GM04503 (cell line): ENCODE measurements at regions not wholly inside any gene's neighbourhood (a gene's known extent, or its start where the extent isn't known, plus 50 kb on each side); places are given as distances from the start of the nearest gene placed in this dataset.

ENCODE experiments used
- DNase-seq: peaks from one replicate; pipeline ENCODE4 v3.0.0-alpha.2; 2012; ENCODE audit warnings: low read depth

DNA sequence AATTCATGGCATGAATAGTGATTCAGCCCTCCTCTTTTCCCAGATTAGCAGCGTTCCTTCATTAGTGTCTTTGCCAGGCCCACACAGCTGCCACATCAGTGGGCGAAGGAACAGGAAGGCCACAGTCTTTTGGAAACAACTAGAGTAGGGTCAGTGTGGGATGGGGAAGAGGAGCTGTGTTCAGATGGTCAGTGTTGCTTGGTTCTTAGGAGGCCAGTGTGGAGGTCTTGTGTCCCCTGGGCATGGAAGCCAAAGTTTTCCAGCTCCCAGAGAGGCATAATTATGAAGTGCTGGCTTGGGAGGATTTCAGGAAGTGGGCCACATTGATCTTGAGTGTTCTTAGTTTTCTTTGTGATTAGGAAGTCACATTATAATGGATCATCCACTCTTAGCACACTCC lies 269.6 kb downstream of the PSAT1 start:
- no peak for DNase-seq

DNA sequence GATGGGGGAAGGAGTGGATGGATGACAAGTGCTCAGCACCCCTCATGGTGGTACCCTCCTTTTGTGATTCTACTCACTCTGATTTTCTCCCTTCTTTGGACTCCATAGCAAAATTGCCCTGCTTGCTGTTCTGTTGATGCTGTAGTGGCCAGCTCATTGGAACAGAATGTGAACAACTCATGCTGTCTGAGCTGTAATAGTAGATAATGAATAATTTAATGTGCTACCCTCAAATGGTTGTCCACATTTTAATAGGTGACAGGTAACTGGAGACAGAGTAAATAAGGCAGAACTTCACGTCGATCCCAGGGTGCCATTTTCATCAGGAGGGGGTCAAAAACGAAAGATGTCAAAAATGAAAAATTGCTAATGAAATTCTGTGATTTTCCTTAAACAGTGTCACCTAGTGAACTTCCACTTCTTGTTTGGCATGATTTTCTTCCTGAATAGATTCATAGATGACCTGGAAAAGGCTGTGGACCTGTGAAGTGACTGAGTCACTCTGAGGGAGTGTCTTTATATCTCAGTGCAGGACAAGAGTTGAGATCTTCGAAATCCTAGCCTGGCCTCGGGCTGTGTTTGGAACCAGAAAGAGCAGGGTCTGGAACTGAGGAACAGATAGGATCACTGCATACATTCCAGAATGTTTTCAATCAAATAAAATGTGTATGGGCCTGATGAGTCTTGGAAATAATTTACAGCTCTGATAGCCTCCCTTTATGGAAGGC lies 270.2 kb downstream of the PSAT1 start:
- no peak for DNase-seq

DNA sequence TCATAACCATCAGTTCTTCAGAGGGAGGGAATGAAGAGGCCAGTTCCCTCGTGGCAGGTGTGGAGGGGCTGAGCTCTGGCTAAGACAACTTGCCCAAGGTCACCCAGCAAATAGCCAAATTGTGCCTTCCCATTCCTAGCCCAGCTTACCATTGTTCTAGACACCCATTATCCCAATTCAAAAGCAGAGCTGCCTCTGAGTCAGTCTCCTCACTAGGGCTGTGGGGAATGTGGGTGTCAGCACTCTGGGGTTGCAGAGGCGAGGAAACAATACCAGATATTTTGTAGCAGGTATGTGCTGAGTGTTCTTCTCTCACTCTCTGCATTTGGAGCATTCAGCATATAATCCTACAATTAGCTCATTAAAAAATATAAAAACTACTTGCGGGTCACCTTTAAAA lies 270.8 kb downstream of the PSAT1 start:
- no peak for DNase-seq

DNA sequence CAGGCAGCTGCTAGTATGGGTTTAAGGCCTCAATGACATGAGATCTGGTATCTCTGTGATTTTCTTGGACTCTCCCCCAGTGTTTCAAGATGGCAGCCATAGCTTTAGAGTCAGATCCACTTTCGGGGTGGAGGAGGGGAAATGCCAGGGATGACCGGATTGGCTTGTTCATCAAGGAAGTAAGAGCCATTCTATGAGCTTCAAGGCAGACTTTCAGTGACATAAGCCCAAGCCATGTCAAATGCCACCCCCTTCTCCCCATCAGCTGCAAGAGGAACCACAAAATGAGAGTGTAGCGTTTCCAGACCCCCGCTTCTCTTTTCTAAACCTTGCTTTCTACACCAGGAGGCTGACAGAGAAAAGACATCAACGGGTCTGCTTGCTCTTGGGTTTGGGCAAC lies 271.8 kb downstream of the PSAT1 start:
- no peak for DNase-seq

DNA sequence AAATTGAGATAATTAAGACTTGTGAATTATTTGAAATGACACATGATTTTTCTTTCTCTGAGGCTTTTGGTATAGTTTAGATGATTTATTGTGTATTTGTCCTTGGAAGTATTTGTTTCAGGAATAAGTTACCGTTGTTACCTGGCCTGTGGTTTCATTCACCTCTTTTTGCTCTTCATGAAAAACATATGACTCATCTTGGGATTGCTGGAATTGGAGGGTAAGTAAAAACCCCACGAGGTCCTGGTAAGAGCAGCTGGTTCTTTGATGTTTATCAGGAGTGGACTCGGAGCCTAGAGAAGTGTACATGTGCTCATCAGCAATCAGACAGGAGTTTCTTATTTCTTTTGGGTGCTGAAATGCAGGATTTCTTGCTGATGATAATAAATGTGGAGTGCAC lies 275.3 kb downstream of the PSAT1 start:
- DNase-seq = no peak

DNA sequence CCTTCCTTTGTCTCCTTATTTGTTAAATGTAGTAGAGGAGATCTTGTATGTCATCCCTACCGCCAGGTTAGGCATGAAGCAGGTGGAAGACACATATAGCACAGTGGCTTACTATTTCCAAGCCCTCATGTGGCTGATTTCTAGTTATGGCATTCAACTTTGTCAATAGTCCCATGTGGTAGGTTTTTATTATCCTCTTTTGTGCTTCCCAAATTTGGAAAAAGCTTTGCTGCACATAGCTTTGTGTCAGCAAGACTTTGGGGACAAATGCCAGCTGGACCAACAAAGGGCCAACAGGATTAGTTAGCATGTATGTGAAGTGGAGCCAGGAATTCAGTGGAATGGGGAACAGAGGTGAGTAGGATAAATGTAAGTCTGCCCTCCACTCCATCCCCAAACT lies 276.3 kb downstream of the PSAT1 start:
- DNase-seq = no peak

DNA sequence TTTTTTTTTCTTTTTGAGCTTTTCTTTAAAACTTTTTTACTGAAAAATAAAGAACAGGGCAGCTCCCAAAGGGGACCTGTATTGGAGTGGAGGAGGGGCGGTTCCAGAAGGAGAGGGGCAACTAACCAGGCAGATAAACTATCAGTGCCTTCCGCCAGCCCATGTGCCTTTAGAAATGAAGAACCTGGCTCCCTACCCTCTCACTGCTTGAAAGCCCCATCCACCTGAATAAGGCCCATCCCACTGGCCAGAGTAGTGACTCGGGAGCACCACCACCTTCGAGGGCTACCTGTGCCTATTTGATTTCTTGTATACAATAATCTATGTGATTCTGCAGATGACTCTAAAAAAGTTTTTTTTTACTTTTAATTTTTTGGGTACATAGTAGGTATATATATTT lies 276.7 kb downstream of the PSAT1 start:
- no peak for DNase-seq

DNA sequence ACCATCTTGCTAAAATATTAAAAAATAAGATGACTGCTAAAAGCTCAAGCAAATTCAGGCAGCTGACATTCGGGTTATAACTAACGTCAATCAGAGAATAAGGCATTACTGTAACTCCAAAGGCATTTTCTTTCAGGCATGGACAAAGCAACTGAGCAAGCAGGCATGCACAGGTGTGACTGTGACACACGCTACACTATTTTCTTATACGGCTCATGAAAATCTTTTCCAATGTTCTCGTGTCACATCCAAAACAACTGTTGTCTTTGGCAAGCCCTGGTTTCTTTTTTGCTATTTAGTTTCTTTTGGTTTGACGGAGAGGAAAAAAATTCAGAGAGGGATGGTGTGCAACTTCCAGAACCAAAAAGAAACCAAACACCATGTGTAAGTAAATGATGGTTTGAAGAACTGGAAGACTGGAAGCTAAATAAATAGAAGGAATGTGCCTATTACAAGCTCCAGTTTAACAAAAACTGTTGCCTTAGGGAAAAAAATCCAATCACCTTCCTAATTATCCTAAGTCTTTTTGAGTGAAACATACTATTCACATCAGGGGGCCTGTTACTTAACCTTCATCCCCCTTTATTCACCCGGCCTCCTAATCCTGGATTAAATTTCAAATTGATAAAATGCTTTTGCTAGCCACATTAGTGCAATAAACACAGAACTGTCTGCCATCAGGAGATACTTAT lies 277.6 kb downstream of the PSAT1 start:
- DNase-seq = no peak

DNA sequence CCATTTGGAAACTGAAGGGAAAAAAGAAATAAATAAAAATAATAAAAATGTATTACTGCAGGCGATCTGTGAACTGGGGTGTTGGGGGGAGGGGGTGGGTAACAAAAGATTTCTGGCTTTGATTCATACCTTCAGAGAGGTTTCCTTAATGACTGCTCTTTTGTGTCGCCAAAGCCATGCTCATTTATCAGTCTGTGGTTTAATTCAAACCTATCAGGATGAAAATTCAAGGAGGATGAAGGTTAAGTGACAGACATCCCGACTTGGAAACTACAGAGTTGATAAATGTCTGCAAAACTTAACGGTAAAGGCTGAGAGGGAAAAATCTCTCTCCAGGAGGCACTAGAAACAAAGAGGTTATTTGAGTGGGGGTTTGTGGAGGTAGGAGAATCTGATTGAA lies 278.2 kb downstream of the PSAT1 start:
- DNase-seq = no peak

DNA sequence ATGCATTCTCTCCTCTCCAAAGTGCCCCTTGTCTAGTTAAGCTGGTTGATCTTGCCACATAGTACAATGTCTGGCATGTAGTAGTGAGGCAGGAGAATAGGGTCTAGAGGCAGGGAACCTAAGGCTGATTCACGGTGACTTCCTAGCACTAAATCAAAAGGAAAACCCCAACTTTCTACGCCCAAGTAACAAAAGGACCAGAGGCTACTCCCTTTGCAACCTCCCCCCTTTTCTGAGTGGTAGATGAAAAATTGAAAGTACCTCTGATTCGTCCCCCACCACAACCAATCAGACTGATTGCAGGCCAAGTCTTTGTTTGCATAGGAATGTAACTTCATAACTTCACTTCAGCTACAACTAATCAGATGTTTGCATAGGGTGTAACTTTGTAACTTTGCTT lies 278.8 kb downstream of the PSAT1 start:
- no peak for DNase-seq

DNA sequence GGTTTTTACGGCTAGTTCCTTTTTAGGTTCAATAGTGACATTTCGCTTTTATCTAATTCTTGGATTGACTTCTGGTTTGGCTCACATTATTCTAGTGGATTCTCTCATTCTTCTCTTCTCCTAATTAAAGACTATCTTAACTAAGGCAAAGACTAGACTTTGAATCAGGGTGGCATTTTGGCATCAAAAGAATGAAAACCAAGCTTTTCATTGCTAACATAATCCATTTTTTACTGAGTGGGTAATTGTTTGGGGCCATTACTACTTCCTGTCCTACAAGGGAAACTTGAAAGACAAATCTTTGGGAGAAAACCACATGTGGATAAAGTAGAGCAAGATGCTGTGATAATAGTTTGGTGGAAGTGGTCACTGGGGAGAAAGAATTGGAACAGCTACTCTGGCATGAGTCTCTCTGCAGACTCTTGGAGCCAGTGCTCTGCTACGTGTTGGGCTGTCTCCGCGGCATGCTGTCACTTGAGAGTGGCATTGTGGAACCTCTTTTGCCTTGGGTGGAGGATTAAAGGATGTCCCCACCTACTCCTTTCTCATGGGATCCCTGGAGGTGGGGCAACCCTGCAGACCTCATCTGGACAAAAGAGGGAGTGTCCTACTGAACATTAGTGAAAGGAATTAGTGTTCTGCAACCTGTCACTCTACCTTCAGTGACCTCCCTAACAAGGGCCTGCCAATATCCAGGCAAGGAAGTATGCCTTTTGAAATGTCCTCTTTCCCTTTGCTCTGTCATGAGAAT lies 280.4 kb downstream of the PSAT1 start:
- no peak for DNase-seq

DNA sequence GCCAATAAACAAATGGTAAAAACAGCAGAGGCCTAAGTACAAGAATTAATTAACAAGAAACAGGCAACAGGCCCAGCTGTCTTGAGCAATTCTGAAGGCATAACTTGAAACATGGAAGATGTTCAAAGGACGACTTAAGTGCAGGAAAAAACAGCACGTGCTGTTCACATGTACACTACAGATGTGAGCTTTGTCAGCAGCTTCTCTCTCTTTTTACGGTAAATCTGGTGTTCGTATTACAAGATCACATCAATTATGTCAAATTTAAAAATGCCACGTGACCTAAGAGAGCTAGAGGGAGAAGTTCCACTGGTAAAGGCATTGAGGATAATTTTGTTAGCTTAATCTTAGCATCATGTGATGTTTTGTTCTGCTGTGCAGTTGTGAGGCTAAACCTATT lies 281.1 kb downstream of the PSAT1 start:
- no peak for DNase-seq

DNA sequence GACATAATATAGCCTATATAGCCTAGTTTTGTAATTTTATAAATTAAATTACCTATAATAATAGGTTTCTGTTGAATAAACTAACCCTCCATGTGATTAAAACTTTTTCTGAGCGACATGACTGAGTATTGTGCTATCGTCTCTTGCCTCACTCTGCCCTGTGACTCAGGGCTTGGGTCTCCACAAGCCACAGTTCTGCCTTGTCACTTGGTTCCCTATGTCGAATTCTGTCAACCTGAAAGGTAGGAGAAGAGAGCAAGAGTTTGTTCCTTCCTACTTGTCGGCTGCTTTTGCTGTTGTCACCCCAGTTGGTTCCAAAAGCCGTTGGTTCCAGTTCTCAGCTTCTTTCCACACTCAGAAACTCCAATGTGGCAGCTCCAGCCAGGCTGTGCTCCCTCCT lies 285.9 kb downstream of the PSAT1 start:
- no peak for DNase-seq

DNA sequence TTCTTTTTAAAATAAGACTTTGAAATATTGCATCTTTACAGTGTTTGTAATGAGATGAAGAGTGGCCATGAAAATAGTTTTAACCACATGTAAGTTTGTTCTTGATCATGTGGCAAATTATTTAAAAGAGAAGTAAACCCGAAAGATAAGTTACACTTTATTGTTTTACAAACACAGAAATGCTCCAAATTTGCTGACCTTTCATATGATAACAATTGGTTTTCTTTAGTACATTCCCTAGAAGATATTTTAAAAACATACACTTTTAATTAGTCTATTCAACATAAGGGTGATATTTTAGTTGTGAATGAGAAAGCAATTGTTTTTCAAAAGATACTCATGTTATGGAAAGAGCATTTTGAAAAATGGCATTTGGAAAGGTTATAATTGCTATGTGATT lies 287.7 kb downstream of the PSAT1 start:
- DNase-seq = no peak

DNA sequence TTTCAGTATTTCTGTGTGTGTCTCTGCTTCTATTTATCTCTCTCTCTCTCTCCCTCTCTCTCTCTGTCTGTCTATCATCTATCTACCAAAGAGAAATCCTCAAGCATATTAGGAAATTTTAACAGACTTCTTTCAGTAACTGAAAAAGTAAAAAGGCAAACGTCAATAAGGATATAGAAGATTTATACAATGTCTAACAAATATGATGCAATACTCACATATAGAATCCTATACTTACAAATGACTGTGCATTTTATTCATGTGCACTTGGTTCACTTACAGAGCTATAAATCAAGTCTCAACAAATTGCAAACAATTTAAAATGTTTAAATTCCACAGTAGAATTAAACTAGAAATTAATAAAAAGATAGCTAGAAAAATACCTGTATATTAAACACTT lies 289.0 kb downstream of the PSAT1 start:
- DNase-seq = no peak

DNA sequence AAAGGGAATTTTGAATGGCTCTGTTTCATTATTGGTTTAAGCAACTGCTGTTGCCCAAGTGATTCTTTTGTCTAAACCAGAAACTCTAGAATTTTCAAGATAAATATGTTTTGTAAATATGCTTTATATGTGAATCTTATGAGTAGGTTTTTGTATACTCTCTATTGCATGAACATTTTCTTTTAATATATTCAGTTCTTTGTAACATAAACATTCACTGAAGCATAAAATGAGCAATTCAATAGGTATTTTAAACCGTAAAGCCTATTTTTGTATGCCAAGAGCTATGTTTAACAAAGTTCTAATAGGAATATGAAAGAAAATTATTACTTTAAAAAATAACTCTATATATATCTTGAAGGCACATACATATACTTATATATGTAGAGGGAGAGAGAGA lies 293.1 kb downstream of the PSAT1 start:
- no peak for DNase-seq

DNA sequence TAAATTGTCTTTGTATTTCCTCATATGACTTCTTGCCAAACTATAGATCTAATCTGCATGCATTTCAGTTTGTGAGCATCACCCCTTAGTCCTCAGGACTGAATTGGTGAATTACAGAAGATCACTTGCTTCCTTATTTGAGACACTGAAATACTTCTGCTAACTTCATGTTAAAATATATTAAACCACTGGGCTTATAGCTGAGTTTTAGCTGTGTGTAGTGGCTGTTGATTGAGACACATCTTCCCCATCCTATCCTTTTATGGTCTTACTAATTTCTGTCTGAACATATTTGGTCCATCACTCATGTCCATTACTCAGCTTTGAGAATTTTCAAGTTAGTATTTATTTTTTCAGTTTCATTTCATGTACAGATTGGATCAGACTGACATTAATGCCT lies 295.9 kb downstream of the PSAT1 start:
- no peak for DNase-seq

DNA sequence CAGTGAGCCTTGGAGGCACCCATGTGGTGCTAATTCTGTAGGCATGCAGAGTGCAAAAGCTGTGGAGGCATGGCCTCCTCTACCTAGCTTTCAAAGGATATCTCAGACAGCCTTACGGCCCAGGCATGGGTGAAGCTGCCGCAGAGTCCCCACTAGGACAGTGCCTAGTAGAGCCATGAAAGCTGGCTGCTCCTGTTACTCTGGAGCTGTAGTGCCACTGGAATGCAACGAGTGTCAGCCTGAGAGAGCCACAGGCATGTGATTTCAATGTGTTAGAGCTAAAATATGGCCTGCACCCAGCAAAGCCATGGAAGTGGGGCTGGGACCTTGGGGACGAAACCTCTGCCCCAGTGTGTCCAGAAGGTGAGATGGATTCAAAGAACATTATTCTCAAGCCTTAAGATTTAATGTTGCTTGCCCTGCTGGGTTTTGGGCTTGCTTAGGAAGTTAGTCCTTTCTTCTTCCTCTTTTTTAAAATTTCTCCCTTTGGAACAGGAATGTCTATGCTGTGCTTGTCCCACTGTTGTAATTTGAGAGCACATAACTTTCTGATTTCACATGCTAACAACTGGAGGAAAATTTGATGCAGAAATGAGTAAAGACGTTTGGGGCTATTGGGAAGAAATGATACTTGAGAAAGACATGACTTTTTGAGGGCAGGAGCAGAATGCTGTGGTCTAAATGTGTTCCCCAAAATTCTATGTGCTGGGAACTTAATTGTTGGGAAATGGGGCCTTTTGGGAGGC lies 298.4 kb downstream of the PSAT1 start:
- no peak for DNase-seq

DNA sequence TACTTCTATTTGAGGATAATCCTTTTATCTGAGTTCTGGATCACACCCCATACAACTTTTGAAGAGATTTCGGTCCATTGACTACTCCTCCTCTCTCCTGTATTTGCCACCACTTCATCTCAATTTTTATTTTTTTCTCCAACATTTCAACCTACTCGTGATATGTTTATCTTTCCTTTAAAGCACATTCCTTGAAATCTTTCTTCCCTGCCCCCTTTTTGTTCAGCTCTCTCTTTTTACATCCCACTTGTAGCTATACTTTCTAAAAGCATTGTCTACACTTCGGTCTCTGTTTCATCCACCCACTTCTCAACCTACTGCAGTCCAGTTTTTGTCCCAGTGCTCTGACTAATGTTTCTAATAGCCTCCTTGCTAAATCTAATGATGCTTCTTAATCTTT lies 299.4 kb downstream of the PSAT1 start:
- DNase-seq = no peak

DNA sequence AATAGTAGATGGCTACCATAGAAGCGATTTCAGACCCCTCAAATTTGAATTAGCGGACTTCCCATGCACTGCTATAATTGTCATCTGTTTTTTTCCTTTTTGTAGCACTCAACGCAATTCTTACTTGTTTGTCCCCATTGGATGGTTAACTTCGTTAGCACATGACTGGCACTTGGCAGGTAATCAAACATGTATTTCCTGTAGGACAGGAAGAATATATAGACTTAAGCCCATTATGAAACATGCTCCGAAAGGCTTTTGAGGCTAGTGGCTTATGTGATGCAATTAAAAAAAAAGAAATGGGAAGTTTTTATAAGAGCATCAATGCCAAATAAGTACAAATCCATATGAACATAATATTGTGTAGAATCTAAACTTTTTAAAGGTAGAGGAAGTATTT lies 301.2 kb downstream of the PSAT1 start:
- DNase-seq = no peak

DNA sequence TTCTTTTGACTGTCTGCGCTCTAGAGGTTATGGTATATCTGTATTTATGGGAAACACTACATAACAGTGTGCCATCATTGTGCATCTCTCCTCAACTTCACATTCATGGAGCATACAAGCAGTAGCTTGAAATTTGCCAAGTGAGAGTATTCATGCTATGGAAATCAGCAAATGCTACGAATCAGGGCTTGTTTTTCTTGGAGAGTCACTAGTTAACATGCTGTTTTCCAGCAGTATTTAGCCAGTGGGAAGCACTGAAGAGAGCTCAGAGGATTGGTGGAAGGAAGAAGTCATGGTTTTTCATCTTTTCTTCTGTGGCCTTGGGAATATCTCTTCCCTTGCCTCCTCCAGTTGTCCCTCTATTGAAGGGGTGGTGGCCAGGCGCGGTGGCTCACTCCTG lies 303.0 kb downstream of the PSAT1 start:
- no peak for DNase-seq

DNA sequence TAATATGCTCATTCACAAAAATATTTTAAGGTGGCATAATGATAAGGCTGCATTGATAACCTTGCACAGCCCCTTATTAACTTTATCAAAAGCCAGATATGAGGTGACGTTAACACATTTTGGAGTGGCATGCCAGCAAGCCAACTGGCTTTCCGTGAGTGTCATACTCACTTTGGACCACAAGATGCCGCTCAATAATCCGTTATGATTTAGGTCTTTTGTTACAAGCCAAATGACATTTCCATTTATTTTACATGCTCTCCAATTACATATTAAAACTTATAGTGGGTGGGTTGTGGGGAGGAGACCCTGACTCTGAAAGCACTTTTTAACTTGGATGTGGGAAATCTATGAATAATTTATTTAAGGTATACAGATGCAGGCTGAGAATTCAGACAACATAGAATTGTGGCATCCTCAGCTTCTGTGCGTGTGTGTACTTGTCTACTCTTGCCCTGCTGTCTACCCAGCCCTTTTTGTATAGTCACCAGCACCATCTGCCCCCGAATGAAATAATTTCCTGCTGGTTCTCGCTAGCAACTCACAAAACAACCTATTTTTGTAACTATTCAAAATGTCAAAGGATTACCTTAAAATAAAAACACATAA lies 305.1 kb downstream of the PSAT1 start:
- DNase-seq = no peak
